HUDEP-2 (cell line): ENCODE measurements at regions not wholly inside any gene's neighbourhood (a gene's known extent, or its start where the extent isn't known, plus 50 kb on each side); places are given as distances from the start of the nearest gene placed in this dataset.

Experiments used
- DNase-seq, 76 experiments: peaks; one replicate each; lab custom pipeline; 2025; ENCODE audit not compliant: unreplicated experiment in 76 of 76; lab: John Stamatoyannopoulos, UW

DNA sequence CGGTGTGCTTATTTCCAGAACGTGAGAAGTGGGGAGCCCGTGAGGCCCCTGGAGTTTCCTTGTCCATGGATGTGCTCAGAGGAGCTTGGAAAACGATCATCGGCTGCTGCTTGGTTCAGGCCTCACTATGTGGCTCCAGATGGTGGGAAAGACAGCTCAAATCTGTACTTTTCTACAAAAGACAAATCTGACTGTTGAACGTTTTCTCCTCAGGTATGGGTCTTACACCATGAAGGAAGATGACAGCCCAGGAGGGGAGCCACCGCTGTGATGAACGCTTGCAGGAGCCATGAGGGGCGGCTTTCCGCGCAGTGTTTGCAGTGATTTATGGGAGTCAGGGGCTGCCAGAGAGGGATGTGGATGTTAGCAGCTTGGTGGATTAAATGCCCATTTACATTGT, 109.4 kb upstream of the E2F8 start:
- DNase-seq = no peak

DNA sequence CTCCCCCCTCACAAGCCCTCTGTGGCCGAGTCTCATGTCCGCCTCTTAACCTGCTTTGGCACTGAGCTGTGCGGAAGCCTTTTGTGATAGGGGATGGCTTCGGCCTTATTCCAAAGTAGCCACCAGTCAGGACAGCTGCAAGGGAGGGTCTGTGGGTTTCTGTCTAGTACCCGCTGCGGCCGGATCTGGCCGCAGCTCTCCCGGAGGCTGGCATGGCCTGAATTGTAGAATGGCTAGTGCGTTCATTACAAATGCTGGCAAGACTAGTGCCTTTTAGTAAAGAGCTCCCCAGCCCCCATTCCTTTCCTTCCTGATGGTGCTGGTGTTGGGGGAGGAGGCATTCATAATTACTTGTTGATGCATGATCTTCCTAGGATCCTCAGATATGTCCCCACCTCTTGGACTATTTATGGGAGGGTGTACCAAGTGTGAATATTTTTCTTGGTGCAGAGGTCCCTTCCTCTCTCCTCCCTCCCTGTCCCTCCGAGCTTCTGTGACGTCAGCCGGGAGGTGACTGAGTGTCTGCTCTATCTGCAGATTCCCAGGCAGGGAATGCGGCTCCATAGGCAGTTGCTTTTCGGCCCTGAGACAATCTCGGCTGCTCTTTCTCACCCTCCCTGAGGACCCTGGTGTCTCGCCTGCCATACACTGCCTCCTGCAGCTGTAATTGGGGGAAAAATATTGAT, 108.7 kb upstream of the E2F8 start:
- no peak for DNase-seq

DNA sequence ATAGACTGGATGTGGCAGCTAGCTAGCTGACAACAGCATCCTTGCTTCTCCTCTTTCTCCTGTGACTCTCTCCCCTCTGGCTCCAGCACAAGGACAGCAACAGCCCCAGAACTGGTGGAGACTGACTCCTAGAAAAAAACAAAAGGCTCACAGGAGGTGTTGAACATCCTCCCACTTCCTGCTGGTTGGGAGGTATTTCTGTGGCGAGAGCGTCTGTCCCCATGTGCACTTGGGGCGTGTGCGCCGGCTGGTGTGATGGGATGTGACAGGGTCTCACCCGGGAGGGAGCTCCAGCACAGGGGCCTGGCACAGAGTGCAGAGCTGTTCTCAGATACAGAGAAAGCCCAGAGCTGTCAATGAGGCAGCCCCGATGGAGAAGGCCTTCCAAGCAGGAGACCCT, 107.2 kb upstream of the E2F8 start:
- no peak for DNase-seq

DNA sequence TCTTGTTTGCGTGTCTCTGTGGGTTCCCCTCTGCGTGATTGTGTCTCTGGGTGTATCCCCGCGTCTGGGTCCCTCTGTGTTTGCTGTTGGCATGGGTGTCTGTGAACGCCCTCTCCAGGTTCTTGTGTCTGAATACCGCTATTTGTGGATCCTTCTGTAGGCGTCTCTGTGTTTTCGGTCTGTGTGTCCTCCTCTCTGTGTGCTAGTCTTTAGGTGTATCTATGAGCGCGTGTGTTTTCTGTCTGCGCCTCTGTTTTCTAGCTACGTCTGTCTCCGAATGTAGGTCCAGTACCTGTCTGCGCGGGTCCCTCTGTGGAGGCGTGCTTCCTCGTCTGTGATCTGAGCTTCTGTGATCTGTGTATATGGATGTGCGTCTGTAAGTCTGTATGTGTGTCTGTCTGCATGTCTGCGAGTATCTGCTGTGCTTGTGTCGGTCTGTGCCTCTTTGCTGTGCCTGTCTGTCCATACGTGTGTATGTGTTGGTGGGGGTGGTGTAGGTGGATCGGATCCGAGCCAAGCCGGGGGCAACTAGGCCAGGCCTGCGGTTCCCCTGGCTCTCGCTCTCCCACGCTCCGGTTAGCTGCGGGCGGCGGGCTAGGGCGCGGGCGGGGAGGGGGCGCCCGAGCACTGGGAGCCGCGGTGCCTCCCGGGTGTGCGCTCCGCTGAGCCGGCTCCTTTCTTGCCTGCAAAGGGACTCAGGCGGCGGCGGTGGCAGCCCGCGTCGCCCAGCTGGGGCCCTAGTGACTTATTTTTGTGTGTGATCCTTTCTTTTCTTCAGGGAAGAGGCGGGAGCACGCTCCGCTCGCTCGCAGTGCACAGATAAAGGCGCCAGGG, 105.3 kb upstream of the E2F8 start:
- DNase-seq = no peak

DNA sequence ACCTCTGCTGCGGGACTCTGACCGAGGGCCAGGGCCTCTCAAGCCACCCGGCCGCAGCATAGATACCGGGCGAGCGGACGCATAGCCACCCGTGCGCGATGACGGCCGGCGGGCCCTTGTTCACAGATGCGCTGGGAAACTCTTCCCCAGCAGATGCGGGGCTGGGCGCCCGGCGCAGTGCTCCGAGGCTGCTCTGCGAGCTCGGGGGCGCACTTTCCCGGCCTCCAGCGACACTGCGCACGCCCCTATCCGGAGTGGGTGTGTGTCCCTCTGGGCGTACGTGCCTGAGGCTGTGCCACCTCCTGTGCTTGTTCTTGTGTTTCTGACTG, 104.7 kb upstream of the E2F8 start:
- DNase-seq = no peak

DNA sequence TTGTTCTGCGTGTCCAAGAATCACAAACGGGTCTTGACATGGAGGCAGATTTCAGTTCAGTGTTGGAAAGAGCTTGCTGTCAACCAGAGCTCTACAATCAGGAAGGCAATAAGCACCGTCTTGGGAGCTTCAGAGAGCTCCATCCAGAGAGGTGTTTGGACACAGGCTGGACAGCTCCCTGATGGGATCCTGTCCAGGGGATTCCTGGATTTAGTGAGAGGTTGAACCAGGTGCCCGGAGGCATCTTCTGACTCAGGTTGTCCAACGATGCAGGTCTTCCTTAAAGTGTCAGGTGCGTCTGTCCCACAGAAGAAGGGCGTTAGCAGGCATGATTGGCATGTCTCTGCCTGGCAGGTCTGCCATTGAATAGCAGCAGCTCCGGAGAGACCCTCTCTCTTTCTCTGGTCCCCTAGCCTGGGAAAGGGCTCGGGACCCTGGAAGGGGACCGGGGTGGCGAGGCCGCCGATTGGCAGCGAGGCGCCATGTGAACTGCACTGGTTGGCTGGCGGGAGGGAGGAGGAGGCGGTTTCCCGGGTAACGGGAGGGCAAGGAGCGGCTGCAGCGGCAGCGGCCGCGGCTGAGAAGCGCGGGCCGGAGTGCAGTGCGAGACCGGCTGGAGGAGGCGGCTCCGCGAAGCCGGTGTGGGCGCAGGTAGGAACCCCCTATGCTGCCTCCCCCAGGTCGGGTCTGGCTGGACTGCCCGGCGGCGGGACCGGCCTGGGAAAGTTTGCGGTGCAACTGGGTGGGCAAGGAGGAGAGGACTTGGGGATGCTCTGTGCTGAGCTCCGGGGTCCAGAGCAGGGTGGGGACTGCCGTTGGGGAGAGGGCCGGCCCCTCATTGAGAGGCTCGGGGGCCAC, 104.1 kb upstream of the E2F8 start:
- no peak for DNase-seq

DNA sequence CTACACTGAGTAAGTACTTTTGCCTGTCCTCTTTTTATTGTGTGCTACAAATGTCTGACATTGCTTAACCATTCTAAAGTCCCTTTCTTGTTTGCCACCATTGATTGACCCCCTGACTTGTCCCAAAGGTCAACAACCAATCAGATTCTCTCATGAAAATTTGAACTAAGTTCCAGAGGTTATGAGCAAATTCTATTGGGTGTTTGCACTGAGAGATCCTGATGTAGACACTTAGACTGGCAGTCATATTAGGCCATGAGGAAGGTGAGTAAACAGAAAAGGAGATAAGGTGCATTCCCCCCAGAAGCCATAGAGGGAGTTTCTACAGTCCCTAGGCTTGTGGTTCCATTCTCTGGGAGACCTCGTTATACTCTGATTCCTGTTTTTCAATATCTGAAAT, 101.3 kb upstream of the E2F8 start:
- DNase-seq = no peak

DNA sequence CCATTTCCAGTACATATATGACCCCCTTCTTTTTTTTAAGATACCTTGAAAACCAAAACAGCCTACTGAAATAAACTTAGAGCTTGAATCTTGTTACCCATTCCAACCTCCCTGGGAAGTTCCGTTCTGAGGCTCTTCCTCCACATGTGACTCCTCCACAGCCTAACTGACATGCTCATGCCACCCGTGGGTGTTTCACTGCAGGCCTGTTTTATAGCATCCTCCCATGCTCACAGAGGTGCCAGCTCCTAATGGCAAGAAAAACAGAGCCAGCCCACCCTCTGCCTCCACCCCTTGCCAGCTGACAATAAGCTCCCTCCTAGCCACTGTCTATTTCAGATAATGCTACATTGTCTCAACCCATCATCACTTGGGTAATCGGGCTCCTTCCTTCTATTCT, 97.6 kb upstream of the E2F8 start:
- no peak for DNase-seq

DNA sequence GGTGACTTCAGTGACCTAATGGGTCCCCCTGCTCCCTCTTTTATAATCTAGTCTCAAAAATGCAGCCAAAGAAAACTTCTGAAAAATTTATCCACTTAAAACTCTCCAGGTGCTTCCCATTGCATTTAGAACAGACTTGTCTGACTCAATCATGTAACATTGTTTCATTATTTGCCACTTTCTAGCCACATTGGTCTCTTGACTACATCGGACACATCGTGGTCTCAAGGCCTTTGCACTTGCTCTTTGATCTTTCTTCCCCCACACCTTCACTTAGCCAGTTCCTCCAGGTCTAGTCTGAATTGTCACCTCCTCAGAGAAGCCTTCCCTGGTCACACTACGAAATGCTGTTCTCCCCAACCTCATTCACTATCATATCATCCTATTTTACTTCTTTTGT, 97.0 kb upstream of the E2F8 start:
- no peak for DNase-seq

DNA sequence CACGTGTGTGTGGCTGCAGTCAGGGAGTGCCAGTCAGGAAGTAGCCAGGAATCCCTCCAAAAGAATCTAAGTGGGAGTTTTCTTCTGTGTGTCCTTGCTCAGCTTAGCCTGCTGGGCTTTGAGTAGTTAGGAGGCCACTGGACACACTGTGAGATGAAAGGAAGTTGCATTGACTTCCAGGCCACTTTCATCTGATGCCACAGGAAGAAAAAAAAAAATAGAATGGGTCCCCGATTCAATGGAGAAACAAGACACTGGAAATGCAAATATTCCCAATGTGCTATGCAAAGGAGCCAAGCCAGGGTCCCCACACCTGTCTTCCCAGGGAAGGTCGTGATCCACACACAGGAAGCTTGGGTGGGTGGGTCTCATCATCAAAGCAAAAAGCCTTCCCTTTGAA, 95.6 kb upstream of the E2F8 start:
- DNase-seq = no peak

DNA sequence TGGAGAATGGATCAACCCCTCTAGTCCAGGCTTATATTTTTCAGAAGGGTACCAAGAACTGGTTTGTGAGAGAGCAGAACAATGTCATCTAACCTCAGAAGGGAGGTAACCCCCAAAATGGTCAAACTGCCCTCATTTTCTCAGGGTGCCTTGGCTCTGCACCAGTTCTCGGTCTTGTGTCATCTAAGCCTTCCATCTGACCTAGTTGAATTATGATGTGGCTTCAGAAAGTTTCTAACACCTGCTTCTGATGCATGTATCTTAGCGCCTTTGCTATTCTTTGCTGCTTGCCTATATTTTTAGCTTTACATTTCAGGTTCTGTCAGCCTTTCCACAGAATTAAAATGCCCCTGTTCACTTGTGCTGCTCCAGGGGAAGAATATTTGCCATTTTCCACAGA, 91.7 kb upstream of the E2F8 start:
- no peak for DNase-seq

DNA sequence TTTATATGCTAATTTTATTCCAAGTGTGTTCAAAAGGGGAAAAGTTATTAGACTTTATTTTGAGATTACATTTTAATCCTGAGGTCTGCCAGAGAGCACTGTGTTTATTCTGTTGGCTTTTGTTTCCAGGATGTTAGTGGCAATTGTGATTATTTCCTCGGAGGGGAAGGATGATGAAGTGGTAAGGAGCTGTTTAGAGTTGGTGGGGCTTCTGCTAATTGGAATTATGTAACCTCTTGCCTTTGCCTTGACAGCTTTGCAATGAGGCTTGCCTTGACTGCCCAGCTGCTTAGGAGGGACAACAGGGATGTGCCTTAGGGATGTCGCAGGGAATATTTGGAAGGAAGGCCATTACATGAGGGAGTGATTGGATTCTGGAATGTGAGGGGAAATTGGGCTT, 89.7 kb upstream of the E2F8 start:
- no peak for DNase-seq

DNA sequence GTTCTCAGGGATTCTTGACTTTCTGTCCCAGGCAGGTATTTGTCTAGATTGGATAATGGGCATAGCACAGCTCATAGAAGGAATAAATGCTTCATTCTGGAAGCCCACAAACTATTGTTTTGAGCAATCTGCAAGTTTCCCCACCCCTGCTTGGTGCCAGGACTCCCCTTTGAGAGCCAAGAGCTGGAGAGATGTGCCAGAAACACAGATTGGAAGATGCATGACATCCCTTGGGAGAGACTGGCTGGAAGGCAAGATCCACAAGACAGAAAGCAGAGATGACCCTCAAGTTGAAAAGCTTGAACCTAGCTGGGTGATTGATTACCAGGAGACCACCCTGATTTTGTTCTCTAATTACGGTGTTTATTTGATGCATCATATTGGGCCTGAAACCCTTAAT, 89.2 kb upstream of the E2F8 start:
- no peak for DNase-seq

DNA sequence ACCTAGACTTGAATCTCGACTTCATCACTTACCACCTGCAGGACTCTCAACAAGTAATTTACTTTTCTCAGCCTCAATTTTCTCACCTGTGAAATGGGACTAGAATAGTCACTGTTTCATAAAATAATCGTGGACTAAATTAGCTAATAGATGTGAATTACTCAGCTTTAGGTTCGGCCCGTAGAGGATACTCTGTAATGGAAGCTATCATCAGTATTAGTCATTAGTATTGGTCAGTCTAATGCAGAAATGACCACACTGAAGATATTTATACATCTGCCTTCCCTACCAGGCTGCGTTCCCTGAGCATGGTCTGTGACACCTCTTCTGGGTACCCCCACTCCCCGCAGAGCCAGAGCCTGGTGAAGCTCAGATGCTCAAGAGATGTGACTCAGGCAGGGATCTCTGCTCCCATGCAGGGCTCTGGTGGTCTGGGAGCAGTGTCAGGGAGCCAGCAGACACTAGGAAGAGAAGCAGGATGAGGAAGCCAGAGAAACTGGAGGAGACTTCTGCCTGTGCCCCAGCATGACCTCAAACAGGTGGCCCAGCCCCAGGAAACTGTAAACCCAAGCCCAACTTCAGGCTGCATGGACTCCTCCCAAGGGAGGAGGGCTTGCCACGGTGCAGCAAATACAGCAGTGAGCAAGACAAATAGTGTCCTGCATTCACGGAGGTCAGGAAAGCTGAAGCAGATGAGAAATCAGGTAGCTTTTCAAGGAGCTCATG, 88.0 kb upstream of the E2F8 start:
- DNase-seq = no peak

DNA sequence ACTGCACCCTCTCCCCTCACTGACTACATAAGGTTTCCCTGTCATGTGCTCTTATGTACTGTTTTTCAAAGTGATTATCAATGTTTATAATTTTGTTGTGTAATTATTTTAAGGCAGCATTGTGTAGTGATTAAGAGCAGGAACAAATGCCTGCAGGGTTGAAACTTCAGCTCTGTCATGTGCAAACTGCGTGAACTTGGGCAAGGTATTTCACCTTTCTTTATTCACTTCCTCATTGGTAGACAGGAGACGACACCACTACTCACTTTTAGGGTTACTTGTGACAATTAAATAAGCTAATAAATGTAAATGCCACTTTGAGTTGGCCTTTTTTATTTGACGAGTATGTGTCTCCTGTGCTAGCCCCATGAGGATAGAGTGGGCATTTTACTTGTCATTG, 86.5 kb upstream of the E2F8 start:
- DNase-seq = no peak

DNA sequence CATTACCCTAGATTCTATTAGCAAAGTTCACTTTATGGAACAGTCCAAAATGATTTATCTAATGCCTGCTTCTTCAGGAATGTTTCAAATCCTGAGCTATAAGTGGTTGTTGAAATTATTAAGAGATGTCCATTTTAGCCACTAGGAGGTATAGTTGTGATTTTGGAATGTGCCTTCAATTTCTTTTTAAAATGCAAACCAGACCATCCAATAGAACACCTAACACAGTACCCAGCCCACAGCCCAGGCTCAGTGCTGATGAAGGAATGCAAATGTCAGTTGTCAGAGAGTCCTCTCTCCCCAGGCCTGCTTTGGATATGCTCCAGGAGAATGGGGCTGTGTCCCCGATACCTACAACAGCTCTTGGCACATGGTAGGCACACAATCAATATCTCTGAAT, 85.8 kb upstream of the E2F8 start:
- DNase-seq = no peak

DNA sequence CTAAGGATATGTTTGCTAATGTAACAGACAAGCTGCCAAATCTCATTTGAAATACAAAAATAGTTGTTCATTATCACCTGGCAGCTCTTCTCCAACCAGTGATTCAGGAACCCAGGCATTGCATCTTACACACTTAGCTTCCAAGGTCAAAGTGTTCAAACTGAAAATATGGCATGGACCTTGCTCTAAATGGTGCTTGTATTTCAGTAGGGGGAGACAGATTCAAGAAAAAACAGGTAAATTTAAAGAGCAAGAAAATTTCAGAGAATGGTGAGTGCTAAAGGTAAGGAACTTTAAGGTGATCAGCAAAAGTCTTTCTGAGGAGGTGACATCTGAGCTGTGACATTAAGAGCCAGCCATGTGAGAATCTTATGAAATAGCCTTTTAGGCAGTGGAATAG, 82.8 kb upstream of the E2F8 start:
- no peak for DNase-seq

DNA sequence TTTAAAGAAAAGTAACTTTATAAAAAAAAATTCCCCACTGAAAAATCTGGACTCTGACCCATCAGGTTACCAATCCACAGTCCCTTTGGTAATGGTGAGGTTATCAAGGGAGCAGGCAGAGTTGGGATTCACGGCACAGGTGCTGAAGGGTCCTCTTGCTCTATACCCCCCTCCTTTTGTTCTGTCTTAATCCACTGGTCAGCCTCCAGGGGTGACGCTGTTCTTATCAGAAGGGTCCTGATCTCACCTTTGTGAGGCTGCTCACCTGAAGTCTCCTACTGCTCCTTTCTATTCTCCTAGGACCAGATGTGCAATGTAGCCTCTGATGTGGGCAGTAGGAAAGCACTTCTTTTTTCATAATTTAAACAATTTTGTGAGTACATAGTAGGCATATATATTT, 80.6 kb upstream of the E2F8 start:
- DNase-seq = no peak

DNA sequence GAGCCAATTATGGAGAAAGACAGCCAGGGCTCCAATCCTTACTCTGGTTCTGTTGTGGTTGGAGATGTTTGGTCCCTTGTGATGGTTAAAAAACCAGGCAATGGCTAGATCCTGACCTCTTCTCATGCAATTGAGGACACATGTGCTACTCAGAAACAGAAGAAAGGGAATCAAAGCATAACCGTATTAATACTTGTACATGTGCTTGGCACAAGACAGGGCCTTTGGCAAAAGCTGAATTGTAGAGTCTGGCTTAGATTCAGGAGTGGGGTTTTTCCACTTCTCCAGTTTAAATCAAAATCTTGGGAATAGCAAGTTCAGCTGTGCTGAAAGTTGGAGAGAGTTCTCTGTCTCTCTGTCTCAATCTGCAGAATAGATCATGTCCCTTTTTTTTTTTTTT, 80.1 kb upstream of the E2F8 start:
- no peak for DNase-seq

DNA sequence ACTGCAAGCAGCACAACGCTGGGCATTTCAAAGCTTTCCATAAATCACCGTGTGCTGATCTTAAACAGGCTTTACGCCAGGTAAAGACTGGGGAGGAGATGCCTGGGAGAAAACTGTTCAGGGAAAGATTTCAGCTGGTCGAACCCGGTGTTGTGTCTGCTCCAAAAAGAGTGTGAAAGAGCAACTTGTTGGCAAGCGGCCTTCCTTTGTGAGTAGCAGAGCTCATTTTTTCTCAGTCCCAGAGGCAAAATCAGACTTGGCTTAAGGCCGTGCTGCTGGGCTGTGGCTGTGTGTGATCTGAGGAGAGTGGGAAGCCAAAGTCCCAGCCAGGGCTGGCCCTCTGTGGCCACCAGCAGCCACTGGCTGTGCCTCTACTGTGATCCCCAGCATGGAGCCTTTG, 75.7 kb upstream of the E2F8 start:
- no peak for DNase-seq

DNA sequence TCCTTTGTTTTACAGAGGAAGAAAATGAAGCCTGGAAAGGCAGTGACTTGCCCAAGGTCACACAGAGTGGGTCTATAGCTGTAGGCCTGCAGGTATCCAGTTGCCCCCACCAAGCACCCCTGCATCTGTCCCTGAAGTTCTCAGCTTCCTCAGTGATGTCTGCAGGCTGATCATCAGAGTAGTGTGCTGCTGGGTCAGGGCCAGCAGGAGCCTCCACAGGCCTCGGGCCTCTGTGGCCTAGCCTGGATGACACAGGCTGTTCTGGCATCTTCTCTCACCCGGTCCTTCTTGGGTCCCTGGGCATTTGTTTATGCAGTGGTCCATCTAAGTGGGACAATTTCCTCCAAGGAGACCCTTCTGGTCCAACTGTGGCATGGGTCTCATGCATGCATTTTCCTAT, 74.8 kb upstream of the E2F8 start:
- no peak for DNase-seq
